OCI-LY1 (cell line): ENCODE measurements at regions not wholly inside any gene's neighbourhood (a gene's known extent, or its start where the extent isn't known, plus 50 kb on each side); places are given as distances from the start of the nearest gene placed in this dataset.

Source experiments
- H2AFZ ChIP-seq: fragments of 200-600 bp; sonication (generic), shearing (Covaris generic); 2 replicates; pipeline ENCODE4 v1.6.0; 2014; ENCODE audit warnings: antibody characterized with exemption, mild to moderate bottlenecking, low read length
- H3F3A ChIP-seq: fragments of 200-600 bp; sonication (generic), shearing (Covaris generic); 2 replicates; pipeline ENCODE4 v1.6.0; 2014; ENCODE audit warnings: mild to moderate bottlenecking, antibody characterized with exemption, low read length, moderate library complexity; ENCODE audit not compliant: insufficient read depth
- H3K27ac ChIP-seq: fragments of 200-600 bp; sonication (generic); 2 replicates; pipeline ENCODE4 v1.5.1; 2014; ENCODE audit warnings: low read length, mixed run types, mild to moderate bottlenecking, low read depth; ENCODE audit not compliant: poor library complexity, severe bottlenecking
- H3K27me3 ChIP-seq: fragments of 200-600 bp; sonication (generic); 2 replicates; pipeline ENCODE4 v1.6.0; 2014; ENCODE audit warnings: antibody characterized with exemption, mild to moderate bottlenecking, low read length, moderate library complexity; ENCODE audit not compliant: insufficient read depth
- H3K36me3 ChIP-seq: fragments of 200-600 bp; sonication (generic); 2 replicates; pipeline ENCODE4 v1.6.1; 2014; ENCODE audit warnings: mild to moderate bottlenecking, antibody characterized with exemption, low read length, moderate library complexity, mixed read lengths; ENCODE audit not compliant: insufficient read depth
- H3K4me1 ChIP-seq: fragments of 200-600 bp; sonication (generic); 2 replicates; pipeline ENCODE4 v1.5.1; 2014; ENCODE audit warnings: mild to moderate bottlenecking, low read length, moderate library complexity; ENCODE audit not compliant: insufficient read depth, severe bottlenecking
- H3K4me2 ChIP-seq: fragments of 200-600 bp; sonication (generic), shearing (Covaris generic); 2 replicates; pipeline ENCODE4 v1.6.1; 2014; ENCODE audit warnings: low read length
- H3K4me3 ChIP-seq: fragments of 200-600 bp; sonication (generic); 2 replicates; pipeline ENCODE4 v1.5.1; 2014; ENCODE audit warnings: low read length, low read depth, mild to moderate bottlenecking, mixed read lengths; ENCODE audit not compliant: poor library complexity, severe bottlenecking
- H3K79me2 ChIP-seq: fragments of 200-600 bp; shearing (Covaris generic); 2 replicates; pipeline ENCODE4 v1.6.1; 2016; ENCODE audit warnings: mixed run types, low read length, mixed read lengths; ENCODE audit not compliant: insufficient read depth
- H3K9ac ChIP-seq: fragments of 200-600 bp; sonication (generic), shearing (Covaris generic); 2 replicates; pipeline ENCODE4 v1.6.1; 2014; ENCODE audit warnings: mild to moderate bottlenecking, low read length, mixed read lengths
- H3K9me2 ChIP-seq: fragments of 200-600 bp; sonication (generic), shearing (Covaris generic); 2 replicates; pipeline ENCODE4 v1.6.1; 2014; ENCODE audit warnings: low read depth, mild to moderate bottlenecking, low read length, mixed read lengths
- H3K9me3 ChIP-seq: fragments of 200-600 bp; shearing (Covaris generic); 2 replicates; pipeline ENCODE4 v1.6.1; 2014; ENCODE audit warnings: low read length, mixed read lengths
- H4K20me1 ChIP-seq: fragments of 200-600 bp; sonication (generic), shearing (Covaris generic); 2 replicates; pipeline ENCODE4 v1.6.0; 2016; ENCODE audit warnings: mild to moderate bottlenecking, low read length; ENCODE audit not compliant: insufficient read depth
- EZH2 ChIP-seq: fragments of 200-600 bp; sonication (generic), shearing (Covaris generic); IDR thresholded peaks from 2 replicates; pipeline ENCODE4 v1.8.0; 2017; ENCODE audit warnings: borderline replicate concordance, mixed run types, mild to moderate bottlenecking, antibody characterized with exemption, low read length, moderate library complexity, mixed read lengths
- TF ChIP-seq, protein P1 (sequence below): fragments of 200-600 bp; sonication (generic), shearing (Covaris generic); IDR thresholded peaks from 2 replicates; pipeline ENCODE4 v1.5.1; 2017; ENCODE audit warnings: mild to moderate bottlenecking, antibody characterized with exemption, low read length, moderate library complexity, mixed read lengths

- no peak overlapping the region for H3K9ac ChIP-seq
- H3K27ac ChIP-seq, result no peak overlapping the region
- no peak overlapping the region for H3K4me3 ChIP-seq
- no peak overlapping the region for H3K4me2 ChIP-seq
- no peaks in the 10 kb centered on the region for H3K79me2 ChIP-seq
- no peaks in the 10 kb centered on the region for H4K20me1 ChIP-seq
- H3K36me3 ChIP-seq, result no peaks in the 10 kb centered on the region
- H3K9me3 ChIP-seq, result no peaks in the 10 kb centered on the region
- no peaks in the 10 kb centered on the region for H3F3A ChIP-seq
- H2AFZ ChIP-seq, result no peak overlapping the region
- H3K27me3 ChIP-seq, result no peaks in the 10 kb centered on the region
- no peak for TF ChIP-seq EZH2
- TF ChIP-seq, protein P1, sequence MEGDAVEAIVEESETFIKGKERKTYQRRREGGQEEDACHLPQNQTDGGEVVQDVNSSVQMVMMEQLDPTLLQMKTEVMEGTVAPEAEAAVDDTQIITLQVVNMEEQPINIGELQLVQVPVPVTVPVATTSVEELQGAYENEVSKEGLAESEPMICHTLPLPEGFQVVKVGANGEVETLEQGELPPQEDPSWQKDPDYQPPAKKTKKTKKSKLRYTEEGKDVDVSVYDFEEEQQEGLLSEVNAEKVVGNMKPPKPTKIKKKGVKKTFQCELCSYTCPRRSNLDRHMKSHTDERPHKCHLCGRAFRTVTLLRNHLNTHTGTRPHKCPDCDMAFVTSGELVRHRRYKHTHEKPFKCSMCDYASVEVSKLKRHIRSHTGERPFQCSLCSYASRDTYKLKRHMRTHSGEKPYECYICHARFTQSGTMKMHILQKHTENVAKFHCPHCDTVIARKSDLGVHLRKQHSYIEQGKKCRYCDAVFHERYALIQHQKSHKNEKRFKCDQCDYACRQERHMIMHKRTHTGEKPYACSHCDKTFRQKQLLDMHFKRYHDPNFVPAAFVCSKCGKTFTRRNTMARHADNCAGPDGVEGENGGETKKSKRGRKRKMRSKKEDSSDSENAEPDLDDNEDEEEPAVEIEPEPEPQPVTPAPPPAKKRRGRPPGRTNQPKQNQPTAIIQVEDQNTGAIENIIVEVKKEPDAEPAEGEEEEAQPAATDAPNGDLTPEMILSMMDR, result no peak
- H3K4me1 ChIP-seq, result no peaks in the 10 kb centered on the region
- H3K9me2 ChIP-seq, result no peaks in the 10 kb centered on the region
These were observed 442.0 kb upstream of the RUNX1 start for GRCh38 chr21:35491114-35491513.

DNA sequence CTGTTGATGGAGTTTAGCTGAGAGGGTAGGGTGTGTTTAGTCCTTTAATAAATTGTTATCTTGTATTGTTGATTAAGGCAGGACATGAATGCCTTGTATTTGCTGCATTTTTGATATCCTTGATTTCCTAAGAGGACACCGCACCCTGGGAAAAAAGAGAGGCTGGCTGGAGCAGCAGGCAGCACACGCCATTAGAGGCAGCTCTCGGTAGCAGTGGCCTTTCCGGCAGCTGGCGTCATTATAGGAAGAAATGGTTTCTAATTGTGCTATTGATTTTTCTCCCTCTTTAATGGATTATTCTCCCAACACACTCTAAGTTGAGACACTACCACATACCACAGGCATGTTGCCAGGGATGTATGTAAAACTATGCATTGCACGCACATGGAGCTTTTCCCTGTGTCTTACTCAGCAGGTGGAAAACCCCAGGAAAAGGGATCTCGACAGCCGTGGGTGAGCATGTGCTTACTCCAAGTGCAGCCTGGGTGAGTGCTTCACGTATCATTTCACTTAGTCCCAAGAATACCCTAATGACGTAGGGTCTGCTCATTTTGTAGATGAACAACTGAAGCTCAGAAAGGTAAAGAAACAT is 440.4 kb upstream of the RUNX1 start:
- Histone ChIP-seq H3K79me2 (no peaks in the 10 kb centered on the region), H2AFZ (no peak overlapping the region), H3K4me3 (no peak overlapping the region), H3K9me2 (no peaks in the 10 kb centered on the region), H3K4me2 (no peak overlapping the region), H3K27ac (no peak overlapping the region), H3F3A (no peaks in the 10 kb centered on the region), H3K9ac (no peak overlapping the region), H3K9me3 (no peaks in the 10 kb centered on the region), H3K27me3 (no peaks in the 10 kb centered on the region), H3K4me1 (no peaks in the 10 kb centered on the region), H3K36me3 (no peaks in the 10 kb centered on the region), H4K20me1 (no peaks in the 10 kb centered on the region)
- no peak for TF ChIP-seq EZH2
- TF ChIP-seq, protein P1, result no peak

DNA sequence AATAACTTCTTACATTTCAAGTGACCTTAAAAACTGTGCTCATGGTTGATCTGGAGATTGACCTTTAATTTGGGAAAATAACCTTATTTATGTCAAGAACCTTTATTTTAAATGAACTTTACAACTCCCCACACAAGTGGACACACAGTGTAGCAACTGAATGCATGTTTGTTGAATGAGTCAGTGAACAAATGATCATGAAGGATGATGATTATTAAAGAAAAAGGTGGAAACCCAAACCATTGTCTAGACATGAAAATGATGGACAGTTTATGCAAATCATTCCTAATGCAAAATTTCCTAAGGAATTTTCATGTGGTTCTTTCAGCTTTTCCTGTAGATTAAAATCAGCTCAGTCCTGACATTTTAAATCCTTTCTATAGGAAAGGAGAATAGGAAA is 439.8 kb upstream of the RUNX1 start:
- Histone ChIP-seq H3F3A (no peaks in the 10 kb centered on the region), H4K20me1 (no peaks in the 10 kb centered on the region), H3K79me2 (no peaks in the 10 kb centered on the region), H3K4me2 (no peak overlapping the region), H3K9me3 (no peaks in the 10 kb centered on the region), H3K4me1 (no peaks in the 10 kb centered on the region), H3K9ac (no peak overlapping the region), H3K4me3 (no peak overlapping the region), H2AFZ (no peak overlapping the region), H3K27ac (no peak overlapping the region), H3K27me3 (no peaks in the 10 kb centered on the region), H3K9me2 (no peaks in the 10 kb centered on the region), H3K36me3 (no peaks in the 10 kb centered on the region)
- no peak for TF ChIP-seq EZH2
- TF ChIP-seq, protein P1, result no peak
